ENCODE measurements at regions not wholly inside any gene's neighbourhood (a gene's known extent, or its start where the extent isn't known, plus 50 kb on each side); places are given as distances from the start of the nearest gene placed in this dataset.

GRCh38 chr17:52233176-52233575 lies 74.7 kb upstream of the CA10 start:
- H3K4me1 ChIP-seq (ENCODE audit: insufficient read depth, low read length): no peaks in the 10 kb centered on the region
- in situ Hi-C loops (cut with HindIII; ENCODE audit: extremely low pct_ligation_motif_present, low pct_unique_long_range_greater_than_20kb) (no loop called here), intact Hi-C loops (cut with micrococcal nuclease; ENCODE audit: unreplicated experiment) (no loop called here)
- H3K4me2 ChIP-seq (ENCODE audit: low read depth, low read length): no peak overlapping the region
- H3K9me3 ChIP-seq (ENCODE audit: low read length): no peaks in the 10 kb centered on the region
- POLR2A ChIA-PET: no interaction called here
- H3K4me3 ChIP-seq (replicated peaks in 1 of 3; ENCODE audit: insufficient read depth in 1 of 3, low read depth in 2 of 3, low read length in 3 of 3): no peak overlapping the region
- CTCF ChIA-PET (ENCODE audit: low intra/inter-chr PET ratio, low total read pairs): no interaction called here
- H3K9ac ChIP-seq (ENCODE audit: insufficient read depth, low read depth, low read length): no peak overlapping the region
- no peak for DNase-seq (ENCODE audit: low spot score)
- no peak overlapping the region for H3K27ac ChIP-seq (ENCODE audit: extremely low read length, insufficient read depth, low read length)
- no peaks in the 10 kb centered on the region for H3K27me3 ChIP-seq (ENCODE audit: control insufficient read depth in 1 of 2, insufficient read depth in 2 of 2, low read length in 2 of 2)
- TF ChIP-seq EZH2 (conservative IDR thresholded peaks at IDR 0.05; ENCODE audit: low read depth, low read length): no peak
- no peak for TF ChIP-seq ZNF607 (CRISPR knock-in tag; IDR thresholded peaks at IDR 0.05; ENCODE audit: borderline replicate concordance)
- TF ChIP-seq ZNF280D (CRISPR knock-in tag; IDR thresholded peaks at IDR 0.05): no peak
- TF ChIP-seq ZNF629 (CRISPR knock-in tag; conservative IDR thresholded peaks at IDR 0.05): no peak
- no peak for TF ChIP-seq JUNB (CRISPR knock-in tag; IDR thresholded peaks at IDR 0.05; ENCODE audit: borderline replicate concordance)
- TF ChIP-seq ZFP36L1 (CRISPR knock-in tag; IDR thresholded peaks at IDR 0.05): no peak
- no peak for TF ChIP-seq ZNF503 (CRISPR knock-in tag; IDR thresholded peaks at IDR 0.05)
- no peak for TF ChIP-seq ZBTB42 (CRISPR knock-in tag; IDR thresholded peaks at IDR 0.05)
- TF ChIP-seq, protein P1, sequence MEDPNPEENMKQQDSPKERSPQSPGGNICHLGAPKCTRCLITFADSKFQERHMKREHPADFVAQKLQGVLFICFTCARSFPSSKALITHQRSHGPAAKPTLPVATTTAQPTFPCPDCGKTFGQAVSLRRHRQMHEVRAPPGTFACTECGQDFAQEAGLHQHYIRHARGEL (CRISPR knock-in tag; IDR thresholded peaks at IDR 0.05): no peak
- no peaks in the 10 kb centered on the region for H3K36me3 ChIP-seq (replicated peaks in 1 of 2; ENCODE audit: control insufficient read depth in 1 of 2, insufficient read depth in 2 of 2, low read length in 2 of 2)
- H3K79me2 ChIP-seq (ENCODE audit: insufficient read depth, low read length): no peaks in the 10 kb centered on the region
- FAIRE-seq: no peak
- no peak for ATAC-seq
- no TSS peak for BruUV-seq (replicated peaks)
- no peaks in the 10 kb centered on the region for H4K20me1 ChIP-seq (ENCODE audit: insufficient read depth, low read length)
- no peak overlapping the region for H2AFZ ChIP-seq (ENCODE audit: low read length)

All from HepG2 (cell line).